ENCODE measurements at regions not wholly inside any gene's neighbourhood (a gene's known extent, or its start where the extent isn't known, plus 50 kb on each side); places are given as distances from the start of the nearest gene placed in this dataset.

- Histone ChIP-seq H3K4me1 (ENCODE audit: control insufficient read depth, insufficient read depth, low read length) (no peaks in the 10 kb centered on the region), H3K4me3 (ENCODE audit: low read depth, low read length) (no peak overlapping the region), H3K27ac (ENCODE audit: extremely low read depth, low read depth, low read length) (no peak overlapping the region), H3K9me3 (ENCODE audit: control insufficient read depth, insufficient read depth, low read depth, low read length) (no peaks in the 10 kb centered on the region), H3K36me3 (ENCODE audit: control insufficient read depth in 2 of 2, insufficient read depth in 1 of 2, low read length in 2 of 2) (no peaks in the 10 kb centered on the region)
- ChIA-PET POLR2A (no interaction called here), CTCF (interaction anchor here (0.6 to 0.9 kb wide), 2 partner anchors 16 to 162 kb away, joined by 3 read pairs; no protein-coding TSS in a partner anchor)
- peak; percentile 84 for TF ChIP-seq ZNF558 (tag by site-specific recombination; IDR thresholded peaks at IDR 0.05)
- peak; percentile 99 for TF ChIP-seq ZNF211 (tag by site-specific recombination; IDR thresholded peaks at IDR 0.05; ENCODE audit: low read depth)
- no peak for TF ChIP-seq SCRT1 (tag by site-specific recombination; IDR thresholded peaks at IDR 0.05; ENCODE audit: borderline replicate concordance)
- no peak for TF ChIP-seq ZNF280D (tag by site-specific recombination; IDR thresholded peaks at IDR 0.05)
These were observed 89.9 kb downstream of the TOMM20 start for GRCh38 chr1:235038701-235039100.

- CTCF ChIA-PET, result no interaction called here
- Histone ChIP-seq H3K4me3 (ENCODE audit: low read depth, low read length) (no peak overlapping the region), H3K4me1 (ENCODE audit: control insufficient read depth, insufficient read depth, low read length) (no peaks in the 10 kb centered on the region), H3K36me3 (ENCODE audit: control insufficient read depth in 2 of 2, insufficient read depth in 1 of 2, low read length in 2 of 2) (no peaks in the 10 kb centered on the region), H3K9me3 (ENCODE audit: control insufficient read depth, insufficient read depth, low read depth, low read length) (no peaks in the 10 kb centered on the region), H3K27ac (ENCODE audit: extremely low read depth, low read depth, low read length) (no peak overlapping the region)
- TF ChIP-seq ZNF621 (tag by site-specific recombination; IDR thresholded peaks at IDR 0.05) (no peak), ZNF121 (tag by site-specific recombination; IDR thresholded peaks at IDR 0.05) (peak; percentile 86), ZNF24 (tag by site-specific recombination; IDR thresholded peaks at IDR 0.05) (no peak), ZNF843 (tag by site-specific recombination; IDR thresholded peaks at IDR 0.05) (no peak)
- POLR2A ChIA-PET, result no interaction called here
These were observed 92.7 kb downstream of the TOMM20 start for GRCh38 chr1:235035928-235036327.

- ChIA-PET CTCF (interaction anchor here (1.3 kb wide), 1 partner anchor 532 kb away, joined by 3 read pairs; no protein-coding TSS in a partner anchor), POLR2A (interaction anchor here (0.6 kb wide), 1 partner anchor 80 kb away, joined by 6 read pairs; no protein-coding TSS in a partner anchor)
- no peak for TF ChIP-seq YY1 (tag by site-specific recombination; IDR thresholded peaks at IDR 0.05)
- no peak for TF ChIP-seq ZNF639 (tag by site-specific recombination; IDR thresholded peaks at IDR 0.05)
- no peak for TF ChIP-seq MYNN (tag by site-specific recombination; IDR thresholded peaks at IDR 0.05; ENCODE audit: borderline replicate concordance)
- TF ChIP-seq ZNF121 (tag by site-specific recombination; IDR thresholded peaks at IDR 0.05), result no peak
- no peak for TF ChIP-seq ZNF571 (tag by site-specific recombination; IDR thresholded peaks at IDR 0.05)
- no peak for TF ChIP-seq ZNF398 (tag by site-specific recombination; IDR thresholded peaks at IDR 0.05)
- no peak for TF ChIP-seq ZBTB49 (tag by site-specific recombination; IDR thresholded peaks at IDR 0.05; ENCODE audit: low read depth)
- TF ChIP-seq ZNF792 (tag by site-specific recombination; IDR thresholded peaks at IDR 0.05), result no peak
- TF ChIP-seq ZNF585B (tag by site-specific recombination; IDR thresholded peaks at IDR 0.05), result no peak
- Histone ChIP-seq H3K27ac (ENCODE audit: extremely low read depth, low read depth, low read length) (no peak overlapping the region), H3K4me1 (ENCODE audit: control insufficient read depth, insufficient read depth, low read length) (no peaks in the 10 kb centered on the region), H3K4me3 (ENCODE audit: low read depth, low read length) (no peak overlapping the region), H3K36me3 (ENCODE audit: control insufficient read depth in 2 of 2, insufficient read depth in 1 of 2, low read length in 2 of 2) (no peaks in the 10 kb centered on the region), H3K9me3 (ENCODE audit: control insufficient read depth, insufficient read depth, low read depth, low read length) (no peaks in the 10 kb centered on the region)
These were observed 97.6 kb downstream of the TOMM20 start for GRCh38 chr1:235030919-235031596.

Data from HEK293 (cell line).